H1 (cell line): ENCODE measurements at regions not wholly inside any gene's neighbourhood (a gene's known extent, or its start where the extent isn't known, plus 50 kb on each side); places are given as distances from the start of the nearest gene placed in this dataset.

Experiments
- BACH1 ChIP-seq: IDR thresholded peaks from 2 replicates; pipeline ENCODE4 v1.6.1; 2012; ENCODE audit warnings: low read length, improper control_type of control experiment
- BRCA1 ChIP-seq: IDR thresholded peaks from 2 replicates; pipeline ENCODE4 v1.6.1; 2012; ENCODE audit warnings: low read depth, low read length, improper control_type of control experiment
- CEBPB ChIP-seq: IDR thresholded peaks from 2 replicates; pipeline ENCODE4 v1.6.1; 2012; ENCODE audit warnings: low read depth, low read length
- FOSL1 ChIP-seq: IDR thresholded peaks from 2 replicates; pipeline ENCODE4 v1.6.1; 2011; ENCODE audit warnings: mild to moderate bottlenecking, low read depth, low read length, moderate library complexity; ENCODE audit not compliant: insufficient read depth
- GTF2F1 ChIP-seq: IDR thresholded peaks from 2 replicates; pipeline ENCODE4 v1.6.1; 2012; ENCODE audit warnings: low read depth, low read length, improper control_type of control experiment, borderline replicate concordance
- JUN ChIP-seq: IDR thresholded peaks from 2 replicates; pipeline ENCODE4 v1.6.1; 2011; ENCODE audit warnings: low read depth, mild to moderate bottlenecking, improper control_type of control experiment, low read length
- KDM5A ChIP-seq: fragments of 200-600 bp; IDR thresholded peaks from 2 replicates; pipeline ENCODE4 v1.7.1; 2012; ENCODE audit warnings: mild to moderate bottlenecking, low read length, inconsistent platforms, mixed read lengths
- PHF8 ChIP-seq: fragments of 200-600 bp; sonication (generic); conservative IDR thresholded peaks from 2 replicates; pipeline ENCODE4 v1.7.1; 2012; ENCODE audit warnings: low read depth, mild to moderate bottlenecking, inconsistent platforms, low read length, moderate library complexity
- POLR2A ChIP-seq, 2 experiments: IDR thresholded peaks; 1 replicate in 1 of 2; 2 replicates in 1 of 2; pipeline ENCODE4 v1.6.1; 2011; ENCODE audit warnings: low read depth in 2 of 2, low read length in 2 of 2, mild to moderate bottlenecking in 2 of 2; ENCODE audit errors: control extremely low read depth in 1 of 2
- POU5F1 ChIP-seq: IDR thresholded peaks from 2 replicates; pipeline ENCODE4 v1.6.1; 2011; ENCODE audit warnings: low read depth, mild to moderate bottlenecking, low read length, moderate library complexity
- RAD21 ChIP-seq, 2 experiments: IDR thresholded peaks in 1 of 2; conservative IDR thresholded peaks in 1 of 2; 2 replicates each; pipeline ENCODE4 v1.6.1; 2011; ENCODE audit warnings: low read depth in 2 of 2, low read length in 2 of 2, improper control_type of control experiment in 1 of 2, inconsistent platforms in 1 of 2, mild to moderate bottlenecking in 1 of 2, moderate library complexity in 1 of 2
- RBBP5 ChIP-seq: IDR thresholded peaks from 2 replicates; pipeline ENCODE4 v1.7.1; 2012; ENCODE audit warnings: low read depth, mild to moderate bottlenecking, inconsistent platforms, low read length, moderate library complexity, borderline replicate concordance
- RNF2 ChIP-seq: fragments of 200-900, 300-1000 bp; sonication (generic); IDR thresholded peaks from 2 replicates; pipeline ENCODE4 v1.7.1; 2016; ENCODE audit warnings: borderline replicate concordance, low read depth, mild to moderate bottlenecking, antibody characterized with exemption, low read length; ENCODE audit not compliant: poor library complexity, severe bottlenecking; ENCODE audit errors: missing control alignments
- SIN3A ChIP-seq, 2 experiments: IDR thresholded peaks in 1 of 2; conservative IDR thresholded peaks in 1 of 2; 2 replicates each; pipeline ENCODE4 v1.6.1; 2011 to 2012; ENCODE audit warnings: low read length in 2 of 2, improper control_type of control experiment in 1 of 2, low read depth in 1 of 2, mild to moderate bottlenecking in 1 of 2
- SP4 ChIP-seq: IDR thresholded peaks from 2 replicates; pipeline ENCODE4 v1.6.1; 2012; ENCODE audit warnings: low read length, inconsistent platforms
- TAF7 ChIP-seq: optimal IDR thresholded peaks from 2 replicates; pipeline ENCODE3; 2011; ENCODE audit warnings: low read depth, mild to moderate bottlenecking, inconsistent platforms, low read length, moderate library complexity, borderline replicate concordance
- TBP ChIP-seq: IDR thresholded peaks from 2 replicates; pipeline ENCODE4 v1.6.1; 2011; ENCODE audit warnings: low read depth, low read length, improper control_type of control experiment
- TEAD4 ChIP-seq: IDR thresholded peaks from 2 replicates; pipeline ENCODE4 v1.6.1; 2012; ENCODE audit warnings: low read depth, low read length, inconsistent platforms, mixed read lengths
- TF ChIP-seq, protein P1 (sequence below): IDR thresholded peaks from 2 replicates; pipeline ENCODE4 v1.6.1; 2011; ENCODE audit warnings: low read length, improper control_type of control experiment

DNA sequence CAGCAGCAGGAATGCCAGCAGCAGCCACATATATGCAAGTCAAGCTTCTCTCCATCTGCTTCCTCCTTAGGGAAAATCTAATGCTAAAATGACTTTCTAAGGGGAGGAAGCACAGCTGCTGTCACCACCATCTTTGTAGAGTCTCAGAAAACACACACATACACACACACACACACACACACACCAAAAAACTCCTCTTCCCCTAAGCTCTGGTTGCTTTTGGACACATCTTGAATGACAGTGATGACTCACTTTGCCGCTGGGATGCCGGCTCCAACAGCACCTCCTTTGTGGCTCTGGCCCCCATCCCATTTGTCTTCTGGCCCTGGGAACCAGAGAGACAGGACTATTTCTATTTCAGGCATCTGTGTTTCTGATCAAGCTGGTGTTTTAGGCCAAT lies 124.8 kb upstream of the GOLIM4 start (continued):
- TF ChIP-seq JUN (no peak), TAF7 (no peak), BACH1 (no peak), RAD21 (IDR thresholded peaks at IDR 0.05 in 1 of 2, conservative IDR thresholded peaks at IDR 0.05 in 1 of 2; ENCODE audit: low read depth in 2 of 2, low read length in 2 of 2) (no peak), TEAD4 (no peak), RNF2 (no peak), CEBPB (no peak), RBBP5 (no peak), SIN3A (conservative IDR thresholded peaks at IDR 0.05 in 1 of 2, IDR thresholded peaks at IDR 0.05 in 1 of 2; ENCODE audit: low read depth in 1 of 2, low read length in 2 of 2) (no peak), POLR2A (IDR thresholded peaks at IDR 0.05; ENCODE audit: control extremely low read depth in 1 of 2, low read depth in 2 of 2, low read length in 2 of 2) (no peak), KDM5A (no peak), SP4 (no peak), TBP (no peak), PHF8 (no peak), POU5F1 (no peak), GTF2F1 (no peak), BRCA1 (no peak), FOSL1 (no peak)
- TF ChIP-seq, protein P1, sequence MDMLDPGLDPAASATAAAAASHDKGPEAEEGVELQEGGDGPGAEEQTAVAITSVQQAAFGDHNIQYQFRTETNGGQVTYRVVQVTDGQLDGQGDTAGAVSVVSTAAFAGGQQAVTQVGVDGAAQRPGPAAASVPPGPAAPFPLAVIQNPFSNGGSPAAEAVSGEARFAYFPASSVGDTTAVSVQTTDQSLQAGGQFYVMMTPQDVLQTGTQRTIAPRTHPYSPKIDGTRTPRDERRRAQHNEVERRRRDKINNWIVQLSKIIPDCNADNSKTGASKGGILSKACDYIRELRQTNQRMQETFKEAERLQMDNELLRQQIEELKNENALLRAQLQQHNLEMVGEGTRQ: no peak
